ENCODE measurements at regions not wholly inside any gene's neighbourhood (a gene's known extent, or its start where the extent isn't known, plus 50 kb on each side); places are given as distances from the start of the nearest gene placed in this dataset.

- TF ChIP-seq MAFK (IDR thresholded peaks at IDR 0.05; ENCODE audit: low read depth, low read length) (no peak), CHD2 (IDR thresholded peaks at IDR 0.05; ENCODE audit: low read length) (no peak), HDAC6 (IDR thresholded peaks at IDR 0.05; ENCODE audit: low read depth, low read length) (no peak), POLR2A (IDR thresholded peaks at IDR 0.05; ENCODE audit: control extremely low read depth in 1 of 2, low read depth in 2 of 2, low read length in 2 of 2) (no peak), EGR1 (IDR thresholded peaks at IDR 0.05; ENCODE audit: borderline replicate concordance, low read depth, low read length) (no peak), POLR2AphosphoS5 (IDR thresholded peaks at IDR 0.05; ENCODE audit: low read depth, low read length) (no peak), SIN3A (conservative IDR thresholded peaks at IDR 0.05 in 1 of 2, IDR thresholded peaks at IDR 0.05 in 1 of 2; ENCODE audit: low read depth in 1 of 2, low read length in 2 of 2) (no peak), CREB1 (IDR thresholded peaks at IDR 0.05) (no peak), POU5F1 (IDR thresholded peaks at IDR 0.05; ENCODE audit: low read depth, low read length) (no peak), BRCA1 (IDR thresholded peaks at IDR 0.05; ENCODE audit: low read depth, low read length) (no peak), FOSL1 (IDR thresholded peaks at IDR 0.05; ENCODE audit: insufficient read depth, low read depth, low read length) (no peak), EP300 (IDR thresholded peaks at IDR 0.05; ENCODE audit: borderline replicate concordance in 1 of 2, low read depth in 2 of 2, low read length in 2 of 2) (no peak), ZNF274 (IDR thresholded peaks at IDR 0.05; ENCODE audit: borderline replicate concordance, extremely low read depth, low read length) (no peak), CTCF (IDR thresholded peaks at IDR 0.05; ENCODE audit: control extremely low read depth in 1 of 3, insufficient read depth in 1 of 3, low read depth in 1 of 3, low read length in 3 of 3) (no peak)
Measured at GRCh38 chr3:73235768-73236167, 174.3 kb downstream of the EBLN2 start.
